COLO668 (cell line): ENCODE measurements at regions not wholly inside any gene's neighbourhood (a gene's known extent, or its start where the extent isn't known, plus 50 kb on each side); places are given as distances from the start of the nearest gene placed in this dataset.
"Not testable (repeated sequence)": the region's sequence is repeated elsewhere in the genome, so short reads cannot be mapped to it uniquely, and the experiment has no call there.

ENCODE experiments used
- DNase-seq: peaks from one replicate; lab custom pipeline; 2025; ENCODE audit not compliant: unreplicated experiment; lab: John Stamatoyannopoulos, UW

- not testable (repeated sequence) for DNase-seq
These were observed 122.0 kb upstream of the ANKH start for GRCh38 chr5:14993459-14994133.

- DNase-seq = not testable (repeated sequence)
These were observed 121.3 kb upstream of the ANKH start for GRCh38 chr5:14992751-14993458.

- DNase-seq = no peak
These were observed 116.6 kb upstream of the ANKH start for GRCh38 chr5:14988223-14988622.

- no peak for DNase-seq
These were observed 114.8 kb upstream of the ANKH start for GRCh38 chr5:14986413-14986812.

- DNase-seq = no peak
These were observed 112.3 kb upstream of the ANKH start for GRCh38 chr5:14983666-14984441.

GRCh38 chr5:14980698-14981097 is 109.1 kb upstream of the ANKH start:
- no peak for DNase-seq

- DNase-seq = no peak
These were observed 105.6 kb upstream of the ANKH start for GRCh38 chr5:14977058-14977685.

GRCh38 chr5:14976486-14976885 is 104.9 kb upstream of the ANKH start:
- DNase-seq = no peak

GRCh38 chr5:14971873-14972272 is 100.3 kb upstream of the ANKH start:
- no peak for DNase-seq

GRCh38 chr5:14968796-14969195 is 97.2 kb upstream of the ANKH start:
- DNase-seq = no peak

GRCh38 chr5:14967166-14967565 is 95.6 kb upstream of the ANKH start:
- DNase-seq = no peak

- no peak for DNase-seq
These were observed 94.2 kb upstream of the ANKH start for GRCh38 chr5:14965815-14966214.

- DNase-seq = no peak
These were observed 91.0 kb upstream of the ANKH start for GRCh38 chr5:14962604-14963003.

GRCh38 chr5:14960120-14960462 is 88.5 kb upstream of the ANKH start:
- no peak for DNase-seq

- peak; percentile 15 for DNase-seq
These were observed 88.0 kb upstream of the ANKH start for GRCh38 chr5:14959399-14960119.

GRCh38 chr5:14958188-14958587 is 86.6 kb upstream of the ANKH start:
- DNase-seq = no peak

GRCh38 chr5:14956423-14957046 is 85.0 kb upstream of the ANKH start:
- no peak for DNase-seq

- no peak for DNase-seq
These were observed 83.2 kb upstream of the ANKH start for GRCh38 chr5:14954616-14955343.

- DNase-seq = no peak
These were observed 82.6 kb upstream of the ANKH start for GRCh38 chr5:14954216-14954615.

- no peak for DNase-seq
These were observed 81.6 kb upstream of the ANKH start for GRCh38 chr5:14953075-14953607.
